Fibroblast of lung (primary cell): ENCODE measurements at regions not wholly inside any gene's neighbourhood (a gene's known extent, or its start where the extent isn't known, plus 50 kb on each side); places are given as distances from the start of the nearest gene placed in this dataset.

Experiments used
- CTCF ChIP-seq, 2 donors: IDR thresholded peaks in 1 of 2; conservative IDR thresholded peaks in 1 of 2; 1 replicate in 1 of 2; 2 replicates in 1 of 2; pipeline ENCODE4 v1.5.1; 2011 to 2012; ENCODE audit warnings: low read length in 2 of 2, control low read depth in 1 of 2, inconsistent platforms in 1 of 2, low read depth in 1 of 2, mild to moderate bottlenecking in 1 of 2
- EZH2 ChIP-seq: IDR thresholded peaks from 2 replicates; pipeline ENCODE4 v1.5.1; 2012; ENCODE audit warnings: low read length, control low read depth, mild to moderate bottlenecking; ENCODE audit errors: missing control alignments

DNA sequence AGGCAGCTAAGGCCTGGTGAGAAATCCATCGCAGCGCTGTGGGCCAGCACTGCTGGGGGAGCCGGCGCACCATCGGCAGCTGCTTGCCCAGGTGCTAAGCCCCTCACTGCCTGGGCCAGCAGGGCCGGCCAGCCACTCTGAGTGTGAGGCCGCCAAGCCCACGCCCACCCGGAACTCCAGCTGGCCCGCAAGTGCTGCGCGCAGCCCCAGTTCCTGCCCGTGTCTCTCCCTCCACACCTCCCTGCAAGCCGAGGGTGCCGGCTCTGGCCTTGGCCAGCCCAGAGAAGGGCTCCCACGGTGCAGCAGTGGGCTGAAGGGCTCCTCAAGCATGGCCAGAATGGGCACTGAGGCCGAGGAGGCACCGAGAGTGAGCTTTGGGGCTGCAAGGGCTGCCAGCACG is 64.4 kb downstream of the EBNA1BP2 start:
- TF ChIP-seq CTCF (conservative IDR thresholded peaks at IDR 0.05 in 1 of 2, IDR thresholded peaks at IDR 0.05 in 1 of 2; ENCODE audit: low read depth in 1 of 2, low read length in 2 of 2) (no peak), EZH2 (no peak)
